ENCODE measurements at regions not wholly inside any gene's neighbourhood (a gene's known extent, or its start where the extent isn't known, plus 50 kb on each side); places are given as distances from the start of the nearest gene placed in this dataset.
"Not testable (repeated sequence)": the region's sequence is repeated elsewhere in the genome, so short reads cannot be mapped to it uniquely, and the experiment has no call there.

GRCh38 chr14:56351861-56352260 lies 227.7 kb upstream of the TMEM260 start:
- no peak for DNase-seq (ENCODE audit: low spot score)

DNA sequence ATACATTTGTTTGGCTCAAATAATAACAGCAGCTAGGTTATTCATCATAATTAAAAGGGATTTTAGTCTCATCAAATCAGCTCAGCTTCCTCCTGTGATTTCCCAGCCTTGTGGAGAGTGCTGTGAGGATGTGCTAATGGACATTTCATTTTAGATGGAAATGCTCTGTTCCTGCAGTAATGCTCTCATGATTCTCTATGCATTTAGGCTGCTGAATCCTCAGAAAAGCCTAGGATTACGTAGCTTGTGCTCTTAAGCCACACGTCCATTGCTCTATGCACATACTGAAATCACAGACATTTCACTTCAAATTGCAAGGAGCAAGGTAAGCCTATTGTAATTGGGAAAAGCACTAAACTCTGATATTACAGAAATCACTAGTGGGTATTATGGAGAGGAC lies 226.6 kb upstream of the TMEM260 start:
- DNase-seq (ENCODE audit: low spot score): no peak

DNA sequence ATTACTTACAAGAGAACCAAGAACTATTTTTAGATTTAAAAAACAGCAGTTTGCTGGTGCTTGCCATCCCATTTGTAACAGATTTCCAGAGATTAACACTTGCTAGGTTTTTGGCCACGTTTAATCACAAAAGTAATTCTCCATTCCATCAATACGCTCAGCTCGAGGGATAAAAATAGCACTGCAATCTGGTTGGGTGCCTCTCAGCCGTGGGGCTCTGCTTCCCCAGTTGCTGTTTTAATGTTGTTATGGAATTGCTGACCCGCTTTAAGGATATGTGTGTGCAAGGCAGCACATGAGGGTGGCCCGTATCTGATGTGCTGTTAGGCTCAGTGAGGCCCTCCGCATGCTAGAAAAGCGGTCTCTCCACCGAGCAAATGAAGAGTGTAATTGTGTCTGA lies 222.2 kb upstream of the TMEM260 start:
- DNase-seq (ENCODE audit: low spot score): peak; percentile 64

- no peak for DNase-seq (ENCODE audit: low spot score)
These were observed 221.3 kb upstream of the TMEM260 start for GRCh38 chr14:56358275-56358674.

DNA sequence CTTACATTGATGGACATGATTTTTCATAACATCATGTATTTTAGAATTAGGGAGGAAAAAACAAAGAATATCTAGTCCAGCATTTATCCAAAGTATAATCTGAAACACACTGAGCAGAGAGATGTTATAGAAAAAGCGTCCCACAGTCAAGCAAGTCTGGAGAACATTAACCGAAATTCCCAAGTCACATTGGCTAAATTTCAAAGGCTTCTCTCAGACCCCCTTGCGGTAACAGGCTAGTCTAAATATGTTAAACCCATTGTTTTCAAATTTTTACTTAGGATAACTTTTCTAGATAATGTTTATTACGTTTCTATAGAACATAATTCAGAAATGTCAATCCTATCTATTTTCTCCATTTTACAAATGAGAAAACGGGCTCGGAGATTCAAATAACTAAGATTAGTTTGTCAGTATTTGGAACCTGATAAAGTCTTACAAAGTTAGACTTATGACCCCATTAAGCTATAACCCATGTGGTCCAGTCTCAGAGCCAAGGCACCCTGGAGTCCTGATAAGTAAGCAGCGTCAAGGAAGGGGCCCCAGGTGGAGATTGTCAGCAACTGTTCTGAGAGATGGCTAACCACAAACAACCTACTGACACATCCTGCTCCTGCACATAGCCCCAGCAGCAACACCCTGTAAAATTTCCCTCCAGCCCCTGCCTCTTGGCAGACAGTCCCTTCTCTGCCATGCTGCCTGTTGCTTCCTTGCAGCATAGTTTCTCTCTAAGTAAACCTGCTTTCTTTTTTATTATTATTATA lies 220.6 kb upstream of the TMEM260 start:
- no peak for DNase-seq (ENCODE audit: low spot score)

DNA sequence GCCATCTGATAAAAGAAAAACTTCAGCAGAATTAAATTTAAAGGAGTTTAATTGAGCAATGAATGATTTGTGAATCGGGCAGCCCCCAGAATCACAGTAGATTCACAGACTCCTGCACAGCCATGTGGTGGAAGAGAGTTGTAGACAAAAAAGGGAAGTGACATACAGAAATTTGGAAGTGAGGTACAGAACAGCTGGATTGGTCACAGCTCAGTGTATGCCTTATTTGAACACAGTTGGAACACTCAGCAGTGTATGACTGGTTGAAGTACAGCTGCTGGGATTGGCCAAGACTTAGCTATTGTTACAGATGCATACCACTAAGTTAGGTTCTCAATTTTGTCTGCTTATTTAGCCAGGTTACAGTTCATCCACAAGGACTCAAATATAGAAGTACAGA lies 213.9 kb upstream of the TMEM260 start:
- not testable (repeated sequence) for DNase-seq (ENCODE audit: low spot score)

DNA sequence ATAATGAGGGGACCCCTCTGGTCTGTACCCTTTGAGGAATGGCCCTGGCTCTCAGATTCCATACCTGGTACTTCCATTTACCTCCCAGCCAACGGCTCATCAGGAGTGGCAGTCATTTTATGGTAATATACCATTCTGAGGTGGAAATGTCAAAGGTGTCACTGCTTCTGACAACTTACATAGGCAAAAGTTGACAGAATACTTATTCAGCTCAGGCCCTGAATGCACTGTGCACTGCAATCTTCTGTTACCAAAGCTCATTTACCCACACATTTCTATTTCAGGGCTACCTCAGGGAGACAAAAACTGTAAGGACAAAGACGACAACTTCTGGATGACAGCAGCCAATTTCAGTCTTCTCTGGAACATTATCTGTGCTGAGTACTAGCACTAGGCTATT lies 212.2 kb upstream of the TMEM260 start:
- no peak for DNase-seq (ENCODE audit: low spot score)

GRCh38 chr14:56371737-56372136 lies 207.9 kb upstream of the TMEM260 start:
- no peak for DNase-seq (ENCODE audit: low spot score)

DNA sequence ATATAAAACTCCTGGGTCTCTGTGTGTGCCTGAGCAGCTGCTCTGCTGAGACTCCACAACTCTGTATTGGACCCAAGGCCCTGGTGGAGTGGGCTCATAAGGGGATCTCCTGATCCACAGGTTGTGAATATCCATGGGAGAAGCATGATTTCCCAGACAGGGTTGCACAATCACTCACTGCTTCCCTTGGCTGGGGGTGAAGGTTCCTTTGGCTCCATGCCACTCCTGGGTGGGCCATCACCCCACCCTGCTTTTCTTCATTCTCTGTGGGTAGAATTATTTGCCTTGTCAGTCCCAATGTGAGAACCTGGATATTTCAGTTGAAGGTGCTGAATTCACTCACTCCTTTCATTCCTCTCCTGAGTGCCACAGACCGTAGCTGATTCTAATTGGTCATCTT lies 205.2 kb upstream of the TMEM260 start:
- DNase-seq (ENCODE audit: low spot score): no peak

GRCh38 chr14:56378046-56378445 lies 201.6 kb upstream of the TMEM260 start:
- DNase-seq (ENCODE audit: low spot score): no peak

DNA sequence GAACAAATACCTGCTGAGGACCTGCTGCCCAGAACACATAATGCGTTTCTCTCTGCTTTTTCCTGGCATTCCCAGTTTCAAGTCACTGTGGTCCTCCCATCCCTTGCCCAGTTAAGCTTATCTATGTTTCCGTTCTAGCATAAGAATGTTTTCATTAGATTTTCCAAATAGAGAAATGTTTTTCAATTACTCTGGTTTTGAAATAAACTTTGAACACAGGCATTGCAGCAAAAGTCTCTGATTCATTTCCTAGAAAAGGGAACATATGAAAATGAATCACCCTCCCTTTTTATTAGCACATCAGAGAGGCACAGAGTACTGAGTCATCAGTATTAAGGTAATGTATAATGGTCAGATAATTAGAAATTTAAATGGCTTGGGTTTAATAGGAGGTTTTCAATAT lies 201.1 kb upstream of the TMEM260 start:
- DNase-seq (ENCODE audit: low spot score): no peak

GRCh38 chr14:56379956-56380355 lies 199.6 kb upstream of the TMEM260 start:
- DNase-seq (ENCODE audit: low spot score): no peak

- no peak for DNase-seq (ENCODE audit: low spot score)
These were observed 193.6 kb upstream of the TMEM260 start for GRCh38 chr14:56386024-56386423.

DNA sequence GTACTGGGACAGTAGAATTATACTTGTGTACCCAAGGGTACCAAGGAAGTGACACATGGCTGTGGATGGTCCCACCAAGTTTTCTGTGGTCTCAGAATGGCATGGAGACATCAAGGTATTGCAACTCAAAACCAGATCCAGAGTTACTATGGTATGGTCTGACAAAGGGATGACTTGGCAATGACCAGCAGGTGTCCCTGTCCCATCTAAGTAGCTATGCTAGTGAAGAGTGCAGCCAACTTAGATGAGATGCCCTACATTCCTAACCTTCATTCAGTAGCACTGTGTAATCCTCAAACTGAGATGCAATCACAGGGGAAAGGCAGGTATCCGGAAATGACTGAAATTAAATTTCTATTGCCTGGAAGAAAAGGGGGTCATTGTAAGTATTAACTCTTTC lies 188.7 kb upstream of the TMEM260 start:
- no peak for DNase-seq (ENCODE audit: low spot score)

- no peak for DNase-seq (ENCODE audit: low spot score)
These were observed 184.6 kb upstream of the TMEM260 start for GRCh38 chr14:56394826-56395530.

DNA sequence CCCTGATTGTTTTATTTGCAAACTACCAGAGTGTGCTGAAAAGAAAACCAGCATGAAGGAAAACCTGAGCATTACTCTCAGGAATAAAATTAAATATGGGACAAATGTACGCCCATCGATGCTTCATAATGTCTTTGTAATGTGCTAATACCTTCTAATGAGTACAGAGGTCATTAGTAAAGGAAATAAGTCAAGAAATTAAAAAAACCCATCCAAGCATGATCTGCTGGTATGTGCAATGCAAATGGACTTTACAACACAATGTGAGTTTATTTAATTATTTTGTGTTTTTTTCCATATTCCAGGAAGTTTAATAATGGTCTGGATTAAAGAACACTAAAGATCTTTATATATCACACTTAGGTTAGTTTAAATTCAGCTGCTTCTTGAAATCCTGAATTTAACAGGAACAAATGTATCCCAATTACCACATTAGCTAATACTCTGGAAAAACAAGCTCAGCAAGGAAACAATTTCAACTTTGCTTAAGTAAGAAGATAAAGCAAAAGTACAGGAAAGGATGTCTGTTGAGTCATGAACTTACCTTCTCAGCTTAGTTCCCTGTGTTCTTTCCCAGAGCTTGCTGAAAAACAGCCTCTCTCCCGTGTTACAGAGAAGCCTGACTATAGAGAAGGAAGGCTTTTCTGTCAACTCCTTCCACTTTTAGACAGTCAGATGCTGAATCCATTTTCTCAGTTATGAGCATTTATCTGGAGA lies 179.3 kb upstream of the TMEM260 start:
- no peak for DNase-seq (ENCODE audit: low spot score)

GRCh38 chr14:56412468-56413434 lies 166.8 kb upstream of the TMEM260 start:
- DNase-seq (ENCODE audit: low spot score): peak; percentile 42

GRCh38 chr14:56413721-56414120 lies 165.9 kb upstream of the TMEM260 start:
- DNase-seq (ENCODE audit: low spot score): no peak

- no peak for DNase-seq (ENCODE audit: low spot score)
These were observed 165.4 kb upstream of the TMEM260 start for GRCh38 chr14:56414236-56414635.

GRCh38 chr14:56416213-56416612 lies 163.4 kb upstream of the TMEM260 start:
- DNase-seq (ENCODE audit: low spot score): no peak

GRCh38 chr14:56417173-56417572 lies 162.4 kb upstream of the TMEM260 start:
- DNase-seq (ENCODE audit: low spot score): no peak

DNA sequence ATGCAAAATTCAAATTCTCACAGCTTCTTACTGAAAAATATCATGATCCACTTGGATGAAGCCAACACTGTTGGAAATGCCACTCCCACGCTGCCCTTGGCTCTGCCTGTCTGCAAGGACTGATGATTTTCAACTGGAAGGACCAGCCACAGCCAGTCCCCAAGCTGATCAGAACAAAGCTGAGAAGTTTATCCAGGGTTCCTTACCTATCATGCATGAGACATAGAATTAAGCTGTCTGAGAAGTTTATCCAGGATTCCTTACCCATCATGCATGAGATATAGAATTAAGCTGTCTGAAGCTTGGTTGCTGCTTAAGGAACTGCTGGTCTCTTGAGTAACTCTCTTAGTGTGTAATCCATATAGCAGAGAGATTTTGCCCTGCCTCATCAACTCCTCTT lies 159.8 kb upstream of the TMEM260 start:
- no peak for DNase-seq (ENCODE audit: low spot score)
